Sciatic nerve (tissue), 2 donors: ENCODE measurements at regions not wholly inside any gene's neighbourhood (a gene's known extent, or its start where the extent isn't known, plus 50 kb on each side); places are given as distances from the start of the nearest gene placed in this dataset.

ENCODE experiments used
- ATAC-seq: fragments of 200-7000 bp; cut with Tn5 transposase; one replicate; pipeline ENCODE4 v1.9.1; 2020; ENCODE audit warnings: mild to moderate bottlenecking, moderate library complexity
- DNase-seq: peaks from one replicate; pipeline ENCODE4 v3.0.0-alpha.2; 2020; ENCODE audit warnings: low spot score
- intact Hi-C: fragments of 100-400 bp; cut with DNase I; formaldehyde crosslinking; loops from one replicate; pipeline ENCODE4 v1.14.2; 2022
- donor health status: DM: no; HTN: no; CAD: no.
- donor health status: DM: no; HTN: no; CAD: no.

DNA sequence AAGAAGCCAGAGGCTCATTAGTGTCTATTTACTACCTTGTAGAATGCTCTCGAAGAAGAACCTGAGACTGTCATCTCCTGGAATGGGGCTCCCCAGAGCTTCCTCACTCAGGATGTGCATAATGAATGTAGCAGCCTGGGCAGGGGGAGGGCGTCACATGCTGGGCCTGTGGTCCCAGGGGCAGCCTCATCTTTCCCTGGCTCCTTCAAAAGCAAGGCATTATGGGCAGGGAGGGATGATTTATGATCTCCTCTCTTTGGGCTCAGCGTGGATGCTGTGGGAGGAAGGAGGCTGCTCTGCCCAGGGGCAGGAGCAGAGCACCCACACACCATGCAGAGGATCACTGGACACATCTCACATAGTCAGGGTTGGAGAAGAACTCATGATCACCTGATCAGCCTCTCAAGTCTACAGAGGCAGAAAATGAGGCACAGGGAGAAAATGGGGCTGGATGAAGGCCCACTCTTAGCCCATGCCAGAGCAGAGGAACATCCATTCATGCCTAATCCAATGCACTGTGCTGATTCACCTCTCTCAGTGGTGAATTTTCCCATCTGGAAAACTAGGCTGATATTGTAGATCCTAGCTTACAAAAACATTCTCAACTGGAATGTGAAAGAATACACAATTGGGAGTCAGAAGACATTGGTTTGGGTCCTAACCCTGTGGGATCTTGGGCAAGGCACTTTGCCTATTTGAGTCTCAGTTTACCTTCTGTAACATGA, 173.7 kb downstream of the CARTPT start:
- ATAC-seq, result no peak
- DNase-seq, result no peak
- intact Hi-C loops, result no loop called here

DNA sequence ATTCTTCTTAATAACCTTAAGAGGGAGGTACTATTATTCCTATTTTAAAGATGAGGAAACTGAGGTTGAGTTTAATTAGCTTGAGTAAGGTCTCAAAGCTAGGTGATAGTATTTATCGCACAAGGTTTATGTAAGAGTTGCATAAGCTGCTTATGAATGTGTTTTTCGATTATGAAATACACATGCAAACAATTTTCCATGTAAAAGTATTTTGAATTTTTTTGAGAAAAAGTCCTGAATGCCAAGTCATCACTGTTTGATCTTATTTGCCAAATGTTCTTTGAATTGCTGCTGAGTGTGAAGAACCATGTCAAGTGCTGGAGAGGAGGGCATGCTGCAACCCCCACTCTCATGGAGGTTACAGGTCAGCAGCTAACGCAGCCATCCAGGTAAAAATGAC, 174.4 kb downstream of the CARTPT start:
- DNase-seq (no peak), ATAC-seq (no peak)
- intact Hi-C loops, result no loop called here

DNA sequence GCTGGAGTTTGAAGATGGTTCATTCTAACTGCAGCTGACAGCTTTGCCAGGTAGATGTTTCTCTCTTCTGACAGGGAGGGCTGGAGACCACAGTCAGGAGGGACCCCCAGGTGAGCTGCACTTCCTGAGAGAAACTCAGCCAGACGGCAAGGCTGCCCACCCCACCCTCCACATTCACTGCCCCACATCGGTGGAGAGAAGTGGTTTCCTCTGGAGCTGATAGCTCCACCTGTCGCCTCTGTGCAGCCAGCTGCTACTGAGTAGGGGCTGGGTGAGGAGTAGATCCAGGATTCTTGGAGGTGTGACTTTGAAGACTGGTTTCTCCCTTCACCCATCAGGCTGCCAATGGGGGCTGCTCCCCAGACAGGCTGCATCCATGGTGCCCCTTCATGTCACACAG, 175.0 kb downstream of the CARTPT start:
- ATAC-seq (no peak), DNase-seq (no peak)
- intact Hi-C loops, result no loop called here

DNA sequence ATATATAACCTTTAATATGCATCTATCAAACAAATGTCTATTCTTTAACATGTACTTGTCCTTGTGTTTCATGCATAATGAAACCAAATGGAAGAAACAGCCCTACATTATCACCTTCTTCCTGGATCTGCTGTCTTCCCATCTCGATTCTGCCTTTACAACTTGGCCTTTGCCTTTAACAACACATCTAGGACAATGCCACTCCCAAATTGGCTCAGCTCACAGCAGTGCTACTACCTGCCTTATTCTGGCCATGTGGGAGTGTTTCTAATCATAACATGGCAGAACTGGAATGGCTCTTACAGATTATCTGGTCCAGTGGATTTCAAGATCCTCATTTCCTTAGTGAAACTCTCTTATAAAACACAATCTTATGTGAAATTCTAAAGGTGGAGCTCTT, 176.5 kb downstream of the CARTPT start:
- DNase-seq, result no peak
- intact Hi-C loops, result loop anchor here (5.0 kb wide), 1 partner anchor 182 kb away; no protein-coding TSS in a partner anchor
- no peak for ATAC-seq

DNA sequence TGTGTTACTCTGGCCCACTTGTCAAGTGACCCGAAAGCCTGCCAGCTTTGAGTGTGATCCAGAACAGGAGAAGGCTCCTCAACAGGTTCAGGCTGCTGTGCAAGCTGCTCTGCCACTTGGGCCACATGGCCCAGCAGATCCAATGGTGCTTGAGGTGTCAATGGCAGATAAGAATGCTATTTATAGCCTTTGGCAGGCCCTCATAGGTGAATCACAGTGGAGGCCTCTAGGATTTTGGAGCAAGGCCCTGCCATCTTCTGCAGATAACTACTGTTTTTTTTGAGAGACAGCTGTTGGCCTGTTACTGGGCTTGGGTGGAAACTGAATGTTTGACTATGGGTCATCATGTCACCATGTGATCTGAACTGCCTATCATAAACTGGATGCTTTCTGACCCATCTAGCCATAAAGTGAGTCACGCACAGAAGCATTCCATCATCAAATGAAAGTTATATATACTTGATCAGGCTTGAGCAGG, 180.8 kb downstream of the CARTPT start:
- intact Hi-C loops, result loop anchor here (5.0 kb wide), 1 partner anchor 177 kb away; no protein-coding TSS in a partner anchor
- ATAC-seq (no peak), DNase-seq (no peak)

DNA sequence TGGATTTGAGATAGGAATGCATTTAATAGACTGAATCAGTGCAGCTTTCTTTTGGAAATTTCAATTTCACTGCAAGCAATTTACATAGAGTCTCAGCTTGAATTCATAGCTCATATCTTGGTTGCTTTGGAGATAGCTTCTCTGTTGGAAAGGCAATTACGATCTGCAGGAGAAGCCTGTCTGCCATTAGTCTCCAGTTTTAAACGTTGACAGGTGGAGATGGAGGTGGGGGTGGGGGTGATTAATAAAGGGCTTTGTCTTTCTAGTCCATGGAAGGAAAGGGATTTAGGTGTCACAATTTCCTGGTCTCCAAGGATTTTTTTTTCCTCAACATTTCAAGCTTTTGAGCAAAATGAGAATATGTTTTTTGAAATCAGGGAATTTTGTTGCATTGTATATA, 184.7 kb downstream of the CARTPT start:
- ATAC-seq (no peak), DNase-seq (no peak)
- intact Hi-C loops, result no loop called here

DNA sequence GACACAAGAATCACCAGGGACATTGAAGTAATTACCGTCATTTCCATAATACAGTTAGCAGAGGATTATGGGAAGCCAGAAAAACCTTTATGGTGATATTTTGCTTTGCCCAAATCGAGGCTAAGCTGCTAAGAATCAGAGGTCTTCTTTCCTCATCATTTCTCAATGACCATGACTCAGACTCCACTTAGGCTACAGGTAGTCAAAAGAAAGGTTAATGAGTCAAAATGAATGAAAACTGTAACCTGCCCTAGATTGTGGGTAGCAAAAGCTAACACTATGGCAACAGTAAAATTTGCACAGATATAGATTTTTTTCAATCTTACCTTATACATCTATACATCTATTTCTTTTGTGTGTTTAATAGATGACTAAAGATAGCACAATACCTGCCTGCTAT, 185.8 kb downstream of the CARTPT start:
- no peak for DNase-seq
- ATAC-seq, result no peak

DNA sequence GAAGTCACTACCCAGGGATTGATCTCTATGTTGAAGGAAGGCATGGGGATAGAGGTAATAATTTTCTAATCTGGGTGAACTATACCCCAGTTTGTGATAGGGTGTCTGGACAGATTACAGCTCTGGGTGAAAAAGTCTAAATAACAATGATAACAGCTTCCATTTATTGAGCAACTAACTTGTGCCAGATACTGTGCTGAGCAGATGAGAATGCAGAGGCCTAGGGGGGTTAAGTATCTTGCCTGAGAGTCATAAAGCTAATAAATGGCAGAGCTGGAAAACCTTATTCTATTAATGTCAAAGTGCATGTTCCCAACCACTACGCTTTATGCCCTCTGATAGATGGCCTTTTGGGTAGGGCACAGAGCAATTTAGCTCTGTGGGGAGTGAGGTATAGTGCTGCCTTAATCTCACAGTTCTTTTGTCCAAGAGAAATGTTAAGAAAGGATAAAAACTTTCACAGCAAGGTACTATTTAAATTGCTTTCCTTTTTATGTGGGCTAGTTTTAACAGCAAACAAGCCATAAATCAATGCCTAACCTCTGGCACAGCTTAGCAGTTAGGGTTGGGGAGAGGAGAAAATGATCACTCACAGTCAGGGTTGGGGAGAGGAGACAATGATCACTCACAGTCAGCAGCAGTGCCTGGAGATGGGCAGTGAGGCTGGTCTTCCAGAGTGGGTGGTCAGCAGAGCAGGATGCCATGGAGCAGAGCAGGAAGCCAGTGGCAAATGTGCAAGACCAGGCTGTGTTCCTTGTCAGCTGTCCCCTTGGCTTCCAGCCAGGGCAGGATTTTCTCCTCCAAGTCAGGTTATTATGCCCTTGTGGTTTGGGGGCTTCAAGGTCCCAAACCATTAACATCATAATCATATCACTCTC, 187.0 kb downstream of the CARTPT start:
- no peak for ATAC-seq
- intact Hi-C loops, result no loop called here
- DNase-seq, result no peak

More for the DNA sequence above, 185.8 kb downstream of the CARTPT start:
- intact Hi-C loops, result no loop called here

DNA sequence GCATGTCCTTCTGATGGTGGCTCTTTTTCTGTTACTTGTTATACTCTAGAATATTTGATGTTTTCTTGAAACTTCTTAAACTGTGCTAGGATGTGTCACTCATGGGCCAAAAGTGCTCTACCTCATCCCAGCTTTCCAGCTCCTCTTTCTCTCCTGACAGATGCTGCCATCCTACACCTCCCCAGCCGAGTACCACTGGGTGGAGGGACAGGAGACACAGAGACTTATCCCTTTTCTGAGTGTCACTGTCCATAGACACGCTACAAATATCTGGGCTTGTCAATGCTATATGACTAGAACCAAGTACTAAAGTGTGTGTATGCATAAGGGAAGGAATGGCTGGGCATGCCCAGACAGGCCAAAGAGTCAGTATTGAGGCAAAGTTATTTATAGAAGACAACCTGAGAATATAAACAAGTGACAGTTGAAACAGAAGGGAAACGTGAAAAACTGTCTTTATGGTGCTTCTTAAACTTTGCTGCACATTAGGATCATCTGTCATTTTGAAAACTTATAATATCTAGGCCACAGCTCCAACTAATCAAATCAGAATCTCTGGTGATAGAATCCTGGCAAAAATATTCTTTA, 188.0 kb downstream of the CARTPT start:
- intact Hi-C loops, result no loop called here
- DNase-seq (no peak), ATAC-seq (no peak)

DNA sequence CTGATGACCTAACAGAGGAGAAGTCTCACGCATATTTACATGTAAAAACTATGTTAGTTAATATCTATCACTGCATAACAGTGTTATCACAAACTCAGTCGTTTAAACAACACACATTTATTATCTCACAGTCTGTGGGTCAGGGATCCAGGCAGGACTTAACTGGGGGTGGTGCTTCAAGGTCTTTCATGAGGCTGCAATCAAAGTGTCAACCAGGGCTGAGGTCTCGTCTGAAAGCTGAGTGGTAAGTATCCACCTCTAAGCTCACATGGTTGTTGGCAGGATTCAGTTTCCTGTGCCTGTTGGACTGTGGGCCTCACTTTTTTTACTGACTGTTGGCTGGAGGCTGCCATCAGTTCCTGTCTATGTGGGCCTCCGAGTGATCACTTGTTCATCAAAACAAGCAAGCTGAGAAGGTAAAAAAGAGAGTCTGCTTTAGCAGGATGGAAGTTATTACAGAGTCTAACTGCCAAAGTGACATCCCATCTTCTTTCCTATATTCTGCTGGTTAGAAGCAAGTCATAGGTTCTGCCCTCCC, 188.6 kb downstream of the CARTPT start:
- intact Hi-C loops, result no loop called here
- no peak for ATAC-seq
- no peak for DNase-seq

DNA sequence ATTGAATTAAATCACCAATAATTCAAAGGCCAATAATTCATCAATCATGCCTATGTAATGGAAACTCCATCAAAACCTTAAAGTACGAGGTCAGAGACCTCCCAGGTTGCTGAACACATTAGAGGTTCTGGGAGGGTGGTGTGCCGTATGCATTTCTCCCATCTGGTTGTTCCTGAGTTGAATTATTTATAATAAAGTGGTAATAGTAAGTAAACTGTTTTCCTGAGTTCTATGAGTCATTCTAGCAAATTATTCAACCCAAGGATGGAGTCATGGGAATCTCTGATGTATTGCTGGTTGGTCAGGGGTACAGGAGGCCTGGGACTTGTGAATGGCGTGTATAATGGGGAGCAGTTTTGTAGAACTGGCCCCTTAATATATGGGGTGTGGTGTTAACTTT, 191.7 kb downstream of the CARTPT start:
- DNase-seq (no peak), ATAC-seq (no peak)
- intact Hi-C loops, result no loop called here

DNA sequence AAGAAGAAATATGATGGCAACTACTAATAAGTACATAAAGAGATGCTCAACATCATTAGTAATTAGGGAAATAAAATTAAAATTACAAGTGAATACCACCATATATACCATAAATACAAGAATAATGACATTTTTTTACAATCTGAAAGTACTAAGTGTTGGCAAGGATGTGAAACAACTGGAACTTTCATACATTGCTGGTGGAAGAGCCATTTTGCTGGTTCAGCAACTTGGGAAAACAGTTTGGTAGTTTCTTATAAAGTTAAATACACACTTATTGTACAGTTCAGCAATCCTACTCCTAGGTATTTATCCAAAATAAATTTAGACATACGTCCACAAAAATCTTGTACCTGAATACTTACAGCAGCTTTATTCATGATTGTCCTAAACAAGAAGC, 192.9 kb downstream of the CARTPT start:
- intact Hi-C loops, result no loop called here
- no peak for DNase-seq
- ATAC-seq, result no peak

DNA sequence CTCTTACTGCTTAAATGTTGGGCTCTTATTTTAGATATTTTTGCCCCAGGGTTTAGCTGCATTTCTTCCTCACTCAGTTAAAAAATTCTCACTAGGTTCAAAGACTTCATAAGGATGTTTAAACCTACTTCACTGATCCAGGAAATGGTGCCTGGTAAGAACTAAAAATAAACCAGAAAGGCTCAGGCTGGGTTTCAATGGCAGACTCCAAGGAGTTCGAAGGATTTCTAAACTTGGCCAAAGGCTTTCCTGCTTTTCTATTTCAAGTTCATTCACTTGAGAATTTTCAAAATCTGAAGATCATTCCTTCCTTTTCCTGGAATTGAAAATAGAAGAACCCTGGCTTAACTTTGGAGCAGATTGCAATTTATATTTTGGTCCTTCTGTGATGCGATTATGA, 193.0 kb upstream of the MAP1B start:
- DNase-seq, result no peak
- intact Hi-C loops, result no loop called here
- no peak for ATAC-seq

DNA sequence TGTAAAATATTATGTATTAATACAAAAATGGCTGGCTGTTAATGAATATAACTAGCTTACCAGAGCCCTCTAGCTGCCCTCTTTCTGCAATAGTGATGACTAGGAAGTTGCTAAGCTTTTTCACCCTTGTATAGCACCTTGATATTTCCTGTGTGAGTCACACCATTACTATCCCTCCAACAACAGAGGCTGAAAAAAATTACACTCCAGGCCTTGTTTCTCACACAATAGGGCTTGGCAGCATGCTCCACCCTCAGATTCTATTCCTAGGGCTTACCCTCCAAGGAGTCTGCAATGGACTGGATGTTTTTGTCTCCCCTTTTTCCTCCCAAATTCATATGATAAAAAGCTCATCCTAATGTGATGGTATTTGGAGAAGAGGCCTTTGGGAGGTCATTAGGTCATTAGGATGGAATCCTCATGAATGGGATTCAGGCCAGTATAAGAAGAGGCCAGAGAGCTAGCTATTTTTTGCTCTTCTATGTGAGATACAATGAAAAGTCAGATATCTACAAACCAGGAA, 184.6 kb upstream of the MAP1B start:
- intact Hi-C loops, result no loop called here
- ATAC-seq (no peak), DNase-seq (no peak)

DNA sequence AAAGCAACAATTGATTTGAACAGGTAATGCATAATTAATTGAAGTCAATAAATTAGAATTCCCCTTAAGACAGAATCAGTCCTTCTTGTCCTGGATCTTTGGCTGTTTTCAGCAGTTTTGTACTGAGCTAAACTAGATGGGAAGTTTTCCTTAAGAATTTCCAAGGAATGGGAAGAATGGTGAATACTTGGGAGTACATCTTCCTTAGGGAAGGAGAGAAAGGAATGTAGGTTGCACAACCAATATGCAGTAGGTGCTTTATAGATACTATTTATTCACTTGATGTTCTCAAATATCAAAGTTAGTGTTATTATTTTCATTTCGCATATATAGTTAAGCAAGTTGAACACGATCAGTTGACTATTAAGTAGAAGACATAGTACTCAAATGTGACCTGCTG, 183.5 kb upstream of the MAP1B start:
- ATAC-seq, result no peak
- intact Hi-C loops, result no loop called here
- no peak for DNase-seq

DNA sequence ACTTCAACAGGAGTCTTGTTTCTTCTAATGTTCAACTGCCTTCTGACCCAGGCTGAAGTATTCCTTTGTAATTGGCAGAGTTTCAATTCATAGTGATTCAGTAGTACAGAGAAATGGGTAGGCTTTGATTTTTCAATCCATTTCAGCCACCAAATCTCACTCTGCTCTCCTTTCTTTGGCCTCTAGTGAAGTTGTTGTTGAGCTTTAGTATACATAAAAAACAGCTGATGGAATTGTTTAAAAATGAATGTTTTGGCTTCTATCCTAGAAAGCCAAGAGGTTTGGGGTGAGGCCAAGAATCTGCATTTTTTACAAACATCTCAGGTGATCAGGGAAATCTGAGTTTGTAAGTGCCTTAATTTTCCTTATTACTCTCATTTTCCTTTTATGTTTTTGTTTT, 182.9 kb upstream of the MAP1B start:
- no peak for ATAC-seq
- intact Hi-C loops, result no loop called here
- no peak for DNase-seq

DNA sequence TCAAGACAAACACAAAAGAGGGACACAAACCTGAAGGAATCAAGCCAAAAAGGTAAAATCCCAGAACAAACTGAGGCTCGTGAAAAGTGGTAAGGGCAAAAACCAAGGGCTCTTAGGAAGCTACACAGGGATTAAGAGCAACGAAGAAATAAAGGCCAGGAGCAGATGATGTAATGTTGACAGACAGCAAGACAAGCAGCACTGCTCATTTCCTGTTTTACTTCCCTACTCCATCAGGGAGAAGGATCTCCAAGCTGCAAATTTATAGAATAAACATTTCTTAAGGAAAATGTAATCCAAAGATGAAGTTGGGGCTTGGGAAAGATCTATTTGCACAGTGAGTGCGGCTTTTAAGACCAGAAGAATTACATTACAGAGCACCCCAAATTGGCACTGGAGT, 182.3 kb upstream of the MAP1B start:
- no peak for ATAC-seq
- intact Hi-C loops, result no loop called here
- DNase-seq, result no peak

DNA sequence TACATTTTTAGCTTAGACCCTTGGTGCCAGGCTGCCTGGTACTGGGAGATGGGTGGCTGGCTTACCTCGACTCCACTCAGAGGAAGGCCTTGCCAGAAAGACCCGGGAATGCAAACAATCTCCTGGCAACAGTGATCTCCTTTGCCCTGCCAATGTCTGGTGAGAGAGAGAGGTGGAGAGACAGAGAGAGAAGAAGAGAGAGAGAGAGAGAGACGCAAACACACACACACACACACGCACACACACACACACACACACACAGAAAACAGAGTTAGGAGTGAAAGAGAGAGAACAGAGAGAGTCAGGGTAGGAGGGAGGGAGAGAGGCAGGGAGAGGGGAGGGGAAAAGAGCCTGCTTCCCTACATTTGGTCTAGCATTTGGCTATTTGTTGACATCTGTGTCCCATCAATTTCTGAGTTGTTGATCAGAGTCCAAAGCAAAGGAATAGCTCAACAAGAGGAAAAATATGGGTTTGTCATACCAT, 181.6 kb upstream of the MAP1B start:
- DNase-seq, result no peak
- peak; percentile 58 for ATAC-seq
- intact Hi-C loops, result no loop called here

DNA sequence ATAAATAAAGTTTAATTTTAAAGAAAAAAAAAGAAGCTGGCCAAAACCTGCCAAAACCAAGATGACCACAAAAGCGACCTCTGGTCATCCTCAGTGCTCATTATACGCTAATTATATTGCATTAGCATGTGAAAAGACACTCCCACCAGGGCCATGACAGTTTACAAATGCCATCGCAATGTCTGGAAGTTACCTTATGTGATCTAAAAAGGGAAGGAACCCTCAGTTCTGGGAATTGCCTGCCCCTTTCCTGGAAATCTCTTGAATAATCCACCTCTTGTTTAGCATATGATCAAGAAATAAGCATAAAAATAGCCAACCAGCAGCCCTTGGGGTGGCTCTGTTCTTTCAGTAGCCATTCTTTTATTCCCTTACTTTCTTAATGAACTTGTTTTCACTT, 178.3 kb upstream of the MAP1B start:
- DNase-seq (no peak), ATAC-seq (no peak)
- intact Hi-C loops, result no loop called here
